Calu3 (cell line): ENCODE measurements at regions not wholly inside any gene's neighbourhood (a gene's known extent, or its start where the extent isn't known, plus 50 kb on each side); places are given as distances from the start of the nearest gene placed in this dataset.

ENCODE experiments used
- BruUV-seq: library from RNA; stranded (reverse); fragments of 400-500 nt; replicated peaks from 2 replicates; lab custom pipeline; 2021; lab: Mats Ljungman, UMichigan
- CTCF ChIA-PET: fragments of 300-600 bp; sonication (Branson Sonifier 250); formaldehyde crosslinking; loops from one replicate; lab custom pipeline; 2022; ENCODE audit warnings: antibody characterized with exemption; lab: Charles Lee
- DNase-seq: peaks from one replicate; pipeline ENCODE4 v3.0.0; 2022
- H3K27ac Mint-ChIP-seq: one replicate; pipeline ENCODE4 v1.8.0; 2022; ENCODE audit warnings: mixed read lengths; ENCODE audit not compliant: unreplicated experiment
- H3K27me3 Mint-ChIP-seq: one replicate; pipeline ENCODE4 v1.8.0; 2022; ENCODE audit warnings: mixed read lengths; ENCODE audit not compliant: unreplicated experiment
- H3K36me3 Mint-ChIP-seq: one replicate; pipeline ENCODE4 v1.8.0; 2022; ENCODE audit warnings: mild to moderate bottlenecking, moderate library complexity, mixed read lengths; ENCODE audit not compliant: insufficient read depth, unreplicated experiment
- H3K4me1 Mint-ChIP-seq: one replicate; pipeline ENCODE4 v1.8.0; 2022; ENCODE audit warnings: mild to moderate bottlenecking, low read depth, mixed read lengths; ENCODE audit not compliant: unreplicated experiment
- H3K4me3 Mint-ChIP-seq: one replicate; pipeline ENCODE4 v1.8.0; 2022; ENCODE audit warnings: mild to moderate bottlenecking, low read depth, moderate library complexity, mixed read lengths; ENCODE audit not compliant: unreplicated experiment
- H3K9me3 Mint-ChIP-seq: one replicate; pipeline ENCODE4 v1.8.0; 2022; ENCODE audit warnings: low read depth, mixed read lengths; ENCODE audit not compliant: unreplicated experiment
- intact Hi-C: fragments of 100-400 bp; cut with micrococcal nuclease; formaldehyde crosslinking; loops from one replicate; pipeline ENCODE4 v1.10.0; 2022; ENCODE audit not compliant: unreplicated experiment
- TF ChIP-seq, protein P1 (sequence below): fragments of 200-600 bp; IDR thresholded peaks from one replicate; pipeline ENCODE4 v1.8.0; 2022; ENCODE audit warnings: antibody characterized with exemption; ENCODE audit not compliant: unreplicated experiment

- BruUV-seq = no TSS peak
- H3K4me1 Mint-ChIP-seq = peaks cover 29% of the 10 kb centered on the region
- intact Hi-C loops = no loop called here
- peaks cover 22% of the 10 kb centered on the region for H3K36me3 Mint-ChIP-seq
- no peak overlapping the region for H3K4me3 Mint-ChIP-seq
- H3K27me3 Mint-ChIP-seq = no peaks in the 10 kb centered on the region
- no peak overlapping the region for H3K27ac Mint-ChIP-seq
- DNase-seq = no peak
- TF ChIP-seq, protein P1, sequence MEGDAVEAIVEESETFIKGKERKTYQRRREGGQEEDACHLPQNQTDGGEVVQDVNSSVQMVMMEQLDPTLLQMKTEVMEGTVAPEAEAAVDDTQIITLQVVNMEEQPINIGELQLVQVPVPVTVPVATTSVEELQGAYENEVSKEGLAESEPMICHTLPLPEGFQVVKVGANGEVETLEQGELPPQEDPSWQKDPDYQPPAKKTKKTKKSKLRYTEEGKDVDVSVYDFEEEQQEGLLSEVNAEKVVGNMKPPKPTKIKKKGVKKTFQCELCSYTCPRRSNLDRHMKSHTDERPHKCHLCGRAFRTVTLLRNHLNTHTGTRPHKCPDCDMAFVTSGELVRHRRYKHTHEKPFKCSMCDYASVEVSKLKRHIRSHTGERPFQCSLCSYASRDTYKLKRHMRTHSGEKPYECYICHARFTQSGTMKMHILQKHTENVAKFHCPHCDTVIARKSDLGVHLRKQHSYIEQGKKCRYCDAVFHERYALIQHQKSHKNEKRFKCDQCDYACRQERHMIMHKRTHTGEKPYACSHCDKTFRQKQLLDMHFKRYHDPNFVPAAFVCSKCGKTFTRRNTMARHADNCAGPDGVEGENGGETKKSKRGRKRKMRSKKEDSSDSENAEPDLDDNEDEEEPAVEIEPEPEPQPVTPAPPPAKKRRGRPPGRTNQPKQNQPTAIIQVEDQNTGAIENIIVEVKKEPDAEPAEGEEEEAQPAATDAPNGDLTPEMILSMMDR = no peak
- H3K9me3 Mint-ChIP-seq = no peaks in the 10 kb centered on the region
- CTCF ChIA-PET = no interaction called here
Measured at GRCh38 chr6:26280407-26280806, 84.6 kb upstream of the BTN3A2 start.

- DNase-seq = peak; percentile 42
- peaks cover 41% of the 10 kb centered on the region for H3K36me3 Mint-ChIP-seq
- CTCF ChIA-PET = interaction anchor here (0.6 to 4.3 kb wide), 11 partner anchors 11 to 863 kb away, joined by 3 to 22 read pairs (median 5); a partner anchor contains a TSS
Measured at GRCh38 chr6:26284537-26285142, 80.4 kb upstream of the BTN3A2 start.

DNA sequence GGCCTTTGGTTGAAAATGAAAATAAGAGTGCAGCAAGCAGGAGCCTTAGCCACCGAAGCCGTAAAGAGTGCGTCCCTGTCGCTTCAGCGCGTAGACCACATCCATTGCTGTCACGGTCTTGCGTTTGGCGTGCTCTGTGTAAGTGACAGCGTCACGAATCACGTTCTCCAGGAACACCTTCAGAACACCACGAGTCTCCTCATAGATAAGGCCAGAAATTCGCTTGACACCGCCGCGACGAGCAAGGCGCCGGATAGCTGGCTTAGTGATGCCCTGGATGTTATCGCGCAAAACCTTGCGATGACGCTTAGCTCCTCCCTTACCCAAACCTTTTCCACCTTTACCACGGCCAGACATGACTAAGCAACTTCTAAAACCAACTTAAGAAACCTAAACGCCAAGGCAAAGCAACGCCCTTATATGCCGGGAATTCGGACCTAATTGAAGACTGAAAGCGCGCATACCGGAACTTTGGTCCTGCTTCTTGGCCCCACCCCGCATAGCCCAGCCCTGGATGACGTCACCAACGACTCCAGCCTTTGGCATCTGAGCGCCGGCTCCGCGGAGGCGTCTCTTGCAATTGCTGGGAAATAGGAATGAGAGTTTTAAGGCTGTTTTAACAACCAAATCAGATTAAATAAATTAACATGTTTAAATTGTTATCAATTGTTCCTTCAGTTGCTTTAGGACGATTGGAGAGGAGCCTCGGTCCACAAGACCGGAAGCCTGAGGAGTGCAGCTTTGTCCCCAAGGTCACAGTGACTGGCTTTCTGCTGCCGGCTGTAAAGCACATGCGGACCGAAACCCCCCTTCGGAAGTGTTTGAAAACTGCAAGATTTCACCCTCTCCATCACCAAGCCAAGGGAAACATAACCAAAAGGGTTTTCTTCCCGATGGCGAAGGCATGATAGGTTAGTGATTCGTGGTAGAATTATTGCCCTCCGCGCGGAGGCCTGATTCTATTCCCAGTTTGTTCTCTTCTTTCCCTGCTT, 79.6 kb upstream of the BTN3A2 start:
- BruUV-seq = TSS peak; percentile 96
- H3K4me1 Mint-ChIP-seq = peaks cover 35% of the 10 kb centered on the region
- DNase-seq = peak; percentile 99
- TF ChIP-seq, protein P1 = no peak
- peak overlapping the region; percentile 76 for H3K4me3 Mint-ChIP-seq
- CTCF ChIA-PET = interaction anchor here (0.6 to 4.3 kb wide), 13 partner anchors 11 to 862 kb away, joined by 3 to 22 read pairs (median 4); a partner anchor contains a TSS
- peaks cover 10% of the 10 kb centered on the region for H3K9me3 Mint-ChIP-seq
- peaks cover 40% of the 10 kb centered on the region for H3K36me3 Mint-ChIP-seq
- H3K27ac Mint-ChIP-seq = peak overlapping the region; percentile 98
- intact Hi-C loops = loop anchor here (1.0 to 2.0 kb wide), 2 partner anchors 13 to 27 kb away; a partner anchor contains a TSS
- no peaks in the 10 kb centered on the region for H3K27me3 Mint-ChIP-seq

More at GRCh38 chr6:26284537-26285142, 80.4 kb upstream of the BTN3A2 start:
- peaks cover 8% of the 10 kb centered on the region for H3K9me3 Mint-ChIP-seq
- intact Hi-C loops = loop anchor here (1.0 to 2.0 kb wide), 2 partner anchors 12 to 28 kb away; a partner anchor contains a TSS
- peaks cover 37% of the 10 kb centered on the region for H3K4me1 Mint-ChIP-seq
- H3K4me3 Mint-ChIP-seq = peak overlapping the region; percentile 76
- H3K27ac Mint-ChIP-seq = peak overlapping the region; percentile 98
- H3K27me3 Mint-ChIP-seq = no peaks in the 10 kb centered on the region
- no TSS peak for BruUV-seq
- TF ChIP-seq, protein P1 = no peak

- Mint-ChIP-seq H3K4me3 (peak overlapping the region; percentile 76), H3K27ac (peak overlapping the region; percentile 98), H3K36me3 (peaks cover 34% of the 10 kb centered on the region), H3K27me3 (no peaks in the 10 kb centered on the region), H3K9me3 (peaks cover 11% of the 10 kb centered on the region), H3K4me1 (peaks cover 28% of the 10 kb centered on the region)
- DNase-seq = peak; percentile 74
- CTCF ChIA-PET = interaction anchor here (1.8 to 4.3 kb wide), 2 partner anchors 10 to 14 kb away, joined by 7 to 22 read pairs; a partner anchor contains a TSS
- TF ChIP-seq, protein P1 = no peak
- intact Hi-C loops = no loop called here
- BruUV-seq = no TSS peak
Measured at GRCh38 chr6:26286168-26286877, 78.7 kb upstream of the BTN3A2 start.
